ENCODE measurements at regions not wholly inside any gene's neighbourhood (a gene's known extent, or its start where the extent isn't known, plus 50 kb on each side); places are given as distances from the start of the nearest gene placed in this dataset.
"Not testable (repeated sequence)": the region's sequence is repeated elsewhere in the genome, so short reads cannot be mapped to it uniquely, and the experiment has no call there.

GRCh38 chr5:34378498-34378897, 277.6 kb upstream of the RAI14 start:
- not testable (repeated sequence) for H3K4me1 ChIP-seq (ENCODE audit: insufficient read depth, low read length); H2AFZ ChIP-seq (ENCODE audit: low read length); H4K20me1 ChIP-seq (ENCODE audit: insufficient read depth, low read length); H3K9me3 ChIP-seq (ENCODE audit: low read depth, low read length); DNase-seq (ENCODE audit: insufficient read length, low spot score, missing footprints); H3K36me3 ChIP-seq (ENCODE audit: insufficient read depth, low read length); H3K4me3 ChIP-seq (ENCODE audit: insufficient read depth, low read length); H3K27ac ChIP-seq (ENCODE audit: low read depth, low read length); H3K27me3 ChIP-seq (ENCODE audit: insufficient read depth, low read length); H3K4me2 ChIP-seq (ENCODE audit: insufficient read depth, low read length); H3K79me2 ChIP-seq (ENCODE audit: insufficient read depth, low read length)

GRCh38 chr5:34388754-34389153, 267.4 kb upstream of the RAI14 start:
- not testable (repeated sequence) for H3K27ac ChIP-seq (ENCODE audit: low read depth, low read length); H3K9me3 ChIP-seq (ENCODE audit: low read depth, low read length); H3K27me3 ChIP-seq (ENCODE audit: insufficient read depth, low read length); DNase-seq (ENCODE audit: insufficient read length, low spot score, missing footprints); H4K20me1 ChIP-seq (ENCODE audit: insufficient read depth, low read length); H3K79me2 ChIP-seq (ENCODE audit: insufficient read depth, low read length); H3K4me3 ChIP-seq (ENCODE audit: insufficient read depth, low read length); H2AFZ ChIP-seq (ENCODE audit: low read length); H3K36me3 ChIP-seq (ENCODE audit: insufficient read depth, low read length); H3K4me1 ChIP-seq (ENCODE audit: insufficient read depth, low read length); H3K4me2 ChIP-seq (ENCODE audit: insufficient read depth, low read length)

- no peaks in the 10 kb centered on the region for H4K20me1 ChIP-seq (ENCODE audit: insufficient read depth, low read length)
- H3K4me1 ChIP-seq (ENCODE audit: insufficient read depth, low read length), result peaks cover 27% of the 10 kb centered on the region
- TF ChIP-seq CTCF (IDR thresholded peaks at IDR 0.05; ENCODE audit: extremely low read depth, low read depth, low read length), result no peak
- H3K27ac ChIP-seq (ENCODE audit: low read depth, low read length), result no peak overlapping the region
- H3K4me2 ChIP-seq (ENCODE audit: insufficient read depth, low read length), result no peak overlapping the region
- H3K79me2 ChIP-seq (ENCODE audit: insufficient read depth, low read length), result no peaks in the 10 kb centered on the region
- no peaks in the 10 kb centered on the region for H3K27me3 ChIP-seq (ENCODE audit: insufficient read depth, low read length)
- H3K4me3 ChIP-seq (ENCODE audit: insufficient read depth, low read length), result no peak overlapping the region
- no peak overlapping the region for H2AFZ ChIP-seq (ENCODE audit: low read length)
- no peaks in the 10 kb centered on the region for H3K36me3 ChIP-seq (ENCODE audit: insufficient read depth, low read length)
- H3K9me3 ChIP-seq (ENCODE audit: low read depth, low read length), result no peaks in the 10 kb centered on the region
- DNase-seq (ENCODE audit: insufficient read length, low spot score, missing footprints), result no peak
These were observed 246.8 kb upstream of the RAI14 start for GRCh38 chr5:34409373-34409772.

GRCh38 chr5:34410411-34411139, 245.6 kb upstream of the RAI14 start:
- H3K9me3 ChIP-seq (ENCODE audit: low read depth, low read length), result no peaks in the 10 kb centered on the region
- TF ChIP-seq CTCF (IDR thresholded peaks at IDR 0.05; ENCODE audit: extremely low read depth, low read depth, low read length), result no peak
- no peak overlapping the region for H3K4me3 ChIP-seq (ENCODE audit: insufficient read depth, low read length)
- no peak overlapping the region for H3K4me2 ChIP-seq (ENCODE audit: insufficient read depth, low read length)
- H3K27me3 ChIP-seq (ENCODE audit: insufficient read depth, low read length), result no peaks in the 10 kb centered on the region
- peak overlapping the region; percentile 8 for H3K27ac ChIP-seq (ENCODE audit: low read depth, low read length)
- no peaks in the 10 kb centered on the region for H4K20me1 ChIP-seq (ENCODE audit: insufficient read depth, low read length)
- peaks cover 27% of the 10 kb centered on the region for H3K4me1 ChIP-seq (ENCODE audit: insufficient read depth, low read length)
- peak overlapping the region; percentile 18 for H2AFZ ChIP-seq (ENCODE audit: low read length)
- no peaks in the 10 kb centered on the region for H3K36me3 ChIP-seq (ENCODE audit: insufficient read depth, low read length)
- H3K79me2 ChIP-seq (ENCODE audit: insufficient read depth, low read length), result no peaks in the 10 kb centered on the region
- DNase-seq (ENCODE audit: insufficient read length, low spot score, missing footprints), result no peak

Data from osteoblast (primary cell).